K562 (cell line): ENCODE measurements at regions not wholly inside any gene's neighbourhood (a gene's known extent, or its start where the extent isn't known, plus 50 kb on each side); places are given as distances from the start of the nearest gene placed in this dataset.
"Not testable (repeated sequence)": the region's sequence is repeated elsewhere in the genome, so short reads cannot be mapped to it uniquely, and the experiment has no call there.

Source experiments
- ATAC-seq: fragments of 200-7000 bp; cut with Tn5 transposase; 3 replicates; pipeline ENCODE4 v1.9.1; 2020; ENCODE audit warnings: moderate library complexity
- BruUV-seq: library from RNA; stranded (reverse); fragments of 400-500 nt; replicated peaks from 2 replicates; lab custom pipeline; 2021; lab: Mats Ljungman, UMichigan
- CTCF ChIA-PET: fragments of 300-600 bp; formaldehyde crosslinking; extraction: SDS; loops from one replicate; lab custom pipeline; 2021; ENCODE audit warnings: low intra/inter-chr PET ratio; lab: Yijun Ruan, JAX
- POLR2A ChIA-PET: fragments of 300-600, 350-650 bp; sonication (Branson Sonifier 250); formaldehyde crosslinking; extraction: SDS; loops from one replicate; lab custom pipeline; 2021; ENCODE audit warnings: antibody characterized with exemption, inconsistent platforms; lab: Yijun Ruan, JAX
- DNase-seq, 4 experiments: peaks; one replicate each; pipeline versions ENCODE4 v3.0.0 to v3.0.0-alpha.2; 2011 to 2018; ENCODE audit warnings: low spot score in 3 of 4, mixed read lengths in 3 of 4; ENCODE audit errors: extremely low read depth in 1 of 4
- FAIRE-seq: peaks from 2 replicates; lab custom pipeline; 2011; peaks lifted over from hg19 to GRCh38; lab: Jason Lieb, UNC
- H2AFZ ChIP-seq: 2 replicates; pipeline ENCODE4 v1.6.0; 2011; ENCODE audit warnings: low read depth, low read length, control low read depth, inconsistent platforms
- H3K27ac ChIP-seq: fragments of 200-600 bp; 3 replicates; pipeline ENCODE4 v1.8.0; 2011; ENCODE audit warnings: low read depth, mild to moderate bottlenecking, control low read depth, inconsistent platforms, low read length, moderate library complexity, mixed read lengths; ENCODE audit errors: extremely low read depth
- H3K27me3 ChIP-seq, 2 experiments: fragments of 300-600 bp in 1 of 2; 2 replicates in 1 of 2; 3 replicates in 1 of 2; pipeline versions ENCODE4 v1.6.0 to v1.8.0; 2011; ENCODE audit warnings: inconsistent platforms in 2 of 2, low read length in 2 of 2, mild to moderate bottlenecking in 1 of 2, mixed read lengths in 1 of 2, moderate library complexity in 1 of 2; ENCODE audit not compliant: control insufficient read depth in 2 of 2, insufficient read depth in 2 of 2
- H3K36me3 ChIP-seq: fragments of 300-600 bp; 3 replicates; pipeline ENCODE4 v1.8.0; 2011; ENCODE audit warnings: mild to moderate bottlenecking, low read length, inconsistent platforms; ENCODE audit not compliant: control insufficient read depth, insufficient read depth
- H3K4me1 ChIP-seq, 2 experiments: fragments of 200-600 bp in 1 of 2; replicated peaks in 1 of 2; 2 replicates in 1 of 2; 3 replicates in 1 of 2; pipeline versions ENCODE4 v1.5.1 to v1.8.0; 2011; ENCODE audit warnings: inconsistent platforms in 2 of 2, low read length in 2 of 2, mild to moderate bottlenecking in 1 of 2, mixed read lengths in 1 of 2, moderate library complexity in 1 of 2; ENCODE audit not compliant: control insufficient read depth in 2 of 2, insufficient read depth in 2 of 2
- H3K4me2 ChIP-seq: 2 replicates; pipeline ENCODE4 v1.6.1; 2011; ENCODE audit warnings: low read length, control low read depth, inconsistent platforms, mixed read lengths; ENCODE audit not compliant: insufficient read depth
- H3K4me3 ChIP-seq: fragments of 200-600 bp; sonication (generic), shearing (Covaris generic); 2 replicates; pipeline ENCODE4 v1.5.1; 2016; ENCODE audit warnings: control low read depth, inconsistent platforms
- H3K79me2 ChIP-seq: fragments of 200-600 bp; 3 replicates; pipeline ENCODE4 v1.8.0; 2011; ENCODE audit warnings: low read length, inconsistent platforms; ENCODE audit not compliant: control insufficient read depth, insufficient read depth
- H3K9ac ChIP-seq, 2 experiments: 2 replicates each; pipeline versions ENCODE4 v1.6.0 to v1.6.1; 2011; ENCODE audit warnings: low read depth in 2 of 2, low read length in 2 of 2, control low read depth in 1 of 2, inconsistent platforms in 1 of 2, mild to moderate bottlenecking in 1 of 2, mixed read lengths in 1 of 2; ENCODE audit not compliant: insufficient read depth in 1 of 2
- H3K9me1 ChIP-seq: one replicate; pipeline ENCODE4 v1.6.0; 2011; ENCODE audit warnings: inconsistent platforms, mild to moderate bottlenecking, low read length, moderate library complexity; ENCODE audit not compliant: control insufficient read depth, insufficient read depth
- H3K9me3 ChIP-seq: replicated peaks from 2 replicates; pipeline ENCODE4 v1.5.1; 2011; ENCODE audit warnings: low read depth, low read length, inconsistent platforms; ENCODE audit not compliant: control insufficient read depth, insufficient read depth
- H4K20me1 ChIP-seq: replicated peaks from 2 replicates; pipeline ENCODE4 v1.6.1; 2011; ENCODE audit warnings: low read length, inconsistent platforms, mixed read lengths; ENCODE audit not compliant: control insufficient read depth, insufficient read depth
- BCL6 ChIP-seq: fragments of 250-450 bp; sonication (Bioruptor Pico); IDR thresholded peaks from 2 replicates; pipeline ENCODE4 v1.4.0; 2020
- XRCC3 ChIP-seq: fragments of 450-650 bp; IDR thresholded peaks from 2 replicates; pipeline ENCODE4 v1.6.1; 2017; ENCODE audit warnings: mild to moderate bottlenecking, moderate library complexity
- WGBS: fragments of 100-300 bp; shearing (Covaris generic); methylation state at CpG from one replicate; pipeline ENCODE4 v1.1.6; 2016; ENCODE audit warnings: low coverage, mixed read lengths; ENCODE audit not compliant: insufficient coverage; ENCODE audit errors: missing lambda C conversion rate; 5-methylcytosine and 5-hydroxymethylcytosine counted together
- in situ Hi-C: fragments of 300-500 bp; cut with MboI; formaldehyde crosslinking; loops from 4 replicates; pipeline ENCODE4 v1.15.0; 2018; ENCODE audit warnings: inconsistent platforms, mixed read lengths
- intact Hi-C: fragments of 100-400 bp; cut with micrococcal nuclease; formaldehyde crosslinking; loops from 2 replicates; pipeline ENCODE4 v1.14.2; 2022

GRCh38 chr2:16907645-16908282 lies 242.1 kb upstream of the CYRIA start:
- H4K20me1 ChIP-seq: no peaks in the 10 kb centered on the region
- 0% methylated on average over 3 of the region's 3 CpGs for WGBS
- FAIRE-seq (no peak), DNase-seq (no peak)
- no peak overlapping the region for H3K4me3 ChIP-seq
- H3K4me2 ChIP-seq: no peak overlapping the region
- CTCF ChIA-PET: no interaction called here
- no peaks in the 10 kb centered on the region for H3K9me3 ChIP-seq
- H3K27me3 ChIP-seq: no peaks in the 10 kb centered on the region
- no peaks in the 10 kb centered on the region for H3K9me1 ChIP-seq
- no TSS peak for BruUV-seq
- TF ChIP-seq BCL6 (CRISPR knock-in tag): no peak
- TF ChIP-seq XRCC3: no peak
- TF ChIP-seq, all 486 proteins: peak for 0
- H3K9ac ChIP-seq: no peak overlapping the region
- intact Hi-C loops: no loop called here
- H3K36me3 ChIP-seq: no peaks in the 10 kb centered on the region
- ATAC-seq: no peak
- in situ Hi-C loops: no loop called here
- H2AFZ ChIP-seq: no peak overlapping the region
- H3K4me1 ChIP-seq: no peaks in the 10 kb centered on the region
- H3K27ac ChIP-seq: no peak overlapping the region
- no peaks in the 10 kb centered on the region for H3K79me2 ChIP-seq
- POLR2A ChIA-PET: no interaction called here

- H3K79me2 ChIP-seq, POLR2A ChIA-PET, H3K27ac ChIP-seq, H3K4me1 ChIP-seq, H3K27me3 ChIP-seq, H3K4me2 ChIP-seq, H2AFZ ChIP-seq, H3K4me3 ChIP-seq, BruUV-seq, H3K9me3 ChIP-seq, H3K9ac ChIP-seq, CTCF ChIA-PET, DNase-seq, H3K9me1 ChIP-seq, ATAC-seq, intact Hi-C loops, in situ Hi-C loops, FAIRE-seq, H4K20me1 ChIP-seq, H3K36me3 ChIP-seq: not testable (repeated sequence)
- 2% methylated on average over 5 of the region's 5 CpGs for WGBS
Measured at GRCh38 chr2:16905325-16905724, 239.7 kb upstream of the CYRIA start.
